Tibial nerve (tissue), 4 donors: ENCODE measurements at regions not wholly inside any gene's neighbourhood (a gene's known extent, or its start where the extent isn't known, plus 50 kb on each side); places are given as distances from the start of the nearest gene placed in this dataset.

ENCODE experiments used
- DNase-seq, 2 donors: peaks; one replicate each; pipeline ENCODE4 v3.0.0-alpha.2; 2019; ENCODE audit warnings: low spot score in 2 of 2
- H3K27ac ChIP-seq, 4 donors: fragments of 200-600 bp; sonication (generic) in 3 of 4; one replicate each; pipeline ENCODE4 v1.5.1; 2017 to 2019; ENCODE audit warnings: mild to moderate bottlenecking in 1 of 4
- H3K27me3 ChIP-seq, 2 donors: fragments of 200-600 bp; sonication (generic) in 1 of 2; one replicate each; pipeline versions ENCODE4 v1.5.1 to v1.6.0; 2017 to 2019
- H3K36me3 ChIP-seq, 3 donors: fragments of 200-600 bp; sonication (generic); one replicate each; pipeline ENCODE4 v1.5.1; 2018 to 2019
- H3K4me1 ChIP-seq, 4 donors: fragments of 200-600 bp; sonication (generic) in 3 of 4; one replicate each; pipeline ENCODE4 v1.5.1; 2017 to 2019
- H3K4me3 ChIP-seq, 4 donors: fragments of 200-600 bp; sonication (generic) in 3 of 4; one replicate each; pipeline ENCODE4 v1.5.1; 2017 to 2019; ENCODE audit warnings: mild to moderate bottlenecking in 1 of 4, moderate library complexity in 1 of 4
- H3K9me3 ChIP-seq, 4 donors: fragments of 200-600 bp; sonication (generic) in 3 of 4; one replicate each; pipeline ENCODE4 v1.5.1; 2017 to 2019
- EP300 ChIP-seq, 2 donors: sonication (generic); formaldehyde crosslinking; IDR thresholded peaks; one replicate each; pipeline ENCODE4 v1.6.1; 2017; ENCODE audit warnings: antibody characterized with exemption in 2 of 2, mild to moderate bottlenecking in 1 of 2
- POLR2A ChIP-seq, 2 donors: fragments of 450-650 bp; IDR thresholded peaks; one replicate each; pipeline ENCODE4 v1.6.1; 2017; ENCODE audit warnings: antibody characterized with exemption in 2 of 2, mild to moderate bottlenecking in 2 of 2, moderate library complexity in 2 of 2
- WGBS, 2 donors: methylation state at CpG; one replicate each; pipeline ENCODE4 v1.1.5; 2018; 5-methylcytosine and 5-hydroxymethylcytosine counted together
- TF ChIP-seq, protein P1 (sequence below), 5 experiments: fragments of 200-600 bp in 3 of 5; fragments of 450-650 bp in 2 of 5; sonication (generic) in 3 of 5; IDR thresholded peaks; one replicate each; pipeline ENCODE4 v1.5.1; 2016 to 2019; ENCODE audit warnings: antibody characterized with exemption in 5 of 5, mild to moderate bottlenecking in 3 of 5, moderate library complexity in 2 of 5

DNA sequence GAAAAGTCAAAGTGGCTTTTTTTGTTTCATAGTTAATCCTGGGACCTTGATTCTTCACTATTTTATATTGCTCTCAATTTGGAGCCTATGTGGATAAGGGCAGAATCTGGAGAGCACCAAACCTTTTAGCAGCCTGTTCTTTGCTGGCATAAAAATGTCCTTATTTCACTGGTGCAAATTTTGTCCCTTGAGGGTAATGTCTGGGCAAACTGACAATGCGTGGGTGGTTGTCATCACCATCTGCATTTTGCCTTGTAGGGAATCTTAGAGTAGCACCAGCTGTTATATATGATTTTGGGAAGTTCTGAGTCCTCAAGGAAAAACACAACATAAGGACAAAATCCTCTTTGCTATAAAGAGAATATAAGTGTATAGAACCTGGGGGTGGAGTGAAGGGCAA lies 336.9 kb upstream of the HTR2A start:
- DNase-seq, result no peak
- TF ChIP-seq EP300 (IDR thresholded peaks at IDR 0.05) (no peak), POLR2A (IDR thresholded peaks at IDR 0.05) (no peak)
- TF ChIP-seq, protein P1, sequence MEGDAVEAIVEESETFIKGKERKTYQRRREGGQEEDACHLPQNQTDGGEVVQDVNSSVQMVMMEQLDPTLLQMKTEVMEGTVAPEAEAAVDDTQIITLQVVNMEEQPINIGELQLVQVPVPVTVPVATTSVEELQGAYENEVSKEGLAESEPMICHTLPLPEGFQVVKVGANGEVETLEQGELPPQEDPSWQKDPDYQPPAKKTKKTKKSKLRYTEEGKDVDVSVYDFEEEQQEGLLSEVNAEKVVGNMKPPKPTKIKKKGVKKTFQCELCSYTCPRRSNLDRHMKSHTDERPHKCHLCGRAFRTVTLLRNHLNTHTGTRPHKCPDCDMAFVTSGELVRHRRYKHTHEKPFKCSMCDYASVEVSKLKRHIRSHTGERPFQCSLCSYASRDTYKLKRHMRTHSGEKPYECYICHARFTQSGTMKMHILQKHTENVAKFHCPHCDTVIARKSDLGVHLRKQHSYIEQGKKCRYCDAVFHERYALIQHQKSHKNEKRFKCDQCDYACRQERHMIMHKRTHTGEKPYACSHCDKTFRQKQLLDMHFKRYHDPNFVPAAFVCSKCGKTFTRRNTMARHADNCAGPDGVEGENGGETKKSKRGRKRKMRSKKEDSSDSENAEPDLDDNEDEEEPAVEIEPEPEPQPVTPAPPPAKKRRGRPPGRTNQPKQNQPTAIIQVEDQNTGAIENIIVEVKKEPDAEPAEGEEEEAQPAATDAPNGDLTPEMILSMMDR (IDR thresholded peaks at IDR 0.05), result no peak
- 64 to 67% methylated on average over 1 of the region's 1 CpG for WGBS, 2 donors
- H3K4me3 ChIP-seq, result no peak overlapping the region
- H3K27me3 ChIP-seq, result no peaks in the 10 kb centered on the region
- no peak overlapping the region for H3K27ac ChIP-seq
- peaks cover 0 to 18% (median 5%) of the 10 kb centered on the region in 4 donors for H3K9me3 ChIP-seq
- H3K36me3 ChIP-seq, result no peaks in the 10 kb centered on the region
- H3K4me1 ChIP-seq, result no peaks in the 10 kb centered on the region

DNA sequence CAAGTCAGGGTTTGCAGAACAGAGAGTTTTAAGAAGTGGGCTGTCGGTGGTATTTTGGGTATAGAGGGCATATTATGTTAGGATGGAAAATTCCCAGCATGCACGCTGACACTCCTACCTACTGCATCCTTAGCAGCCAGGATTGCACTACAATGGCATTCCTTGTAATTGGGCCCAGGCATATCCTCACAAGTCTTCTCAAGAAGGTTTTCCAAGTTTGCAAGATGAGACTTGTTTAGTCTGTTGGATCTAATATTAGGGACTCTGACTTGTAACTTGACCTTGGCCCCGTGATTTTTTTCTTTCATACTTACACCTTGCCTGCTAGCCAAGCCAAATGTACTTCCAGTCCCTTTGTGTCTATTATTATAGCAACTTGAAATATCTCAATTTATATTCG lies 335.7 kb upstream of the HTR2A start:
- no peaks in the 10 kb centered on the region for H3K36me3 ChIP-seq
- no peak overlapping the region for H3K27ac ChIP-seq
- peaks cover 0 to 18% (median 5%) of the 10 kb centered on the region in 4 donors for H3K9me3 ChIP-seq
- H3K4me3 ChIP-seq, result no peak overlapping the region
- WGBS, 2 donors, result 72 to 78% methylated on average over 4 of the region's 4 CpGs
- H3K27me3 ChIP-seq, result no peaks in the 10 kb centered on the region
- TF ChIP-seq POLR2A (IDR thresholded peaks at IDR 0.05) (no peak), EP300 (IDR thresholded peaks at IDR 0.05) (no peak)
- TF ChIP-seq, protein P1 (IDR thresholded peaks at IDR 0.05), result no peak
- no peak for DNase-seq
- no peaks in the 10 kb centered on the region for H3K4me1 ChIP-seq

DNA sequence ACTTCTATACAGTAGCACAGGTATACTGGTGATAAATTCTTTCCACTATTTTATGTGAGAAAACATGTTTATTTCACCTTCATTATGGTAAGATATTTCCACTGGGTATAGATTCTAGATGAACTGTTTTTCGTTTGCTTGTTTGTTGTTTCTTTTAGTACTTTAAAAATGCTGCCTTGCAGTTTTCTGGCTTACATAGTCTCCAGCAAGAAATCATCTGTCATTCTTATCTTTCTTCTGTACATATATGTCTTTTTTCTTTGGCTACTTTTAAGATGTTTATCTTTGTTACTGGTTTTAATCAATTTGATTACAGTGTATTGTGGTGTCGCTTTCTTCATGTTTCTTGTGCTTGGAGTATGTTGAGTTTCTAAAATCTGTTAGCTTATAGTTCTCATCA lies 333.3 kb upstream of the HTR2A start:
- Histone ChIP-seq H3K4me1 (no peaks in the 10 kb centered on the region), H3K27ac (no peak overlapping the region), H3K9me3 (peaks cover 0 to 18% (median 5%) of the 10 kb centered on the region in 4 donors), H3K36me3 (no peaks in the 10 kb centered on the region), H3K27me3 (no peaks in the 10 kb centered on the region), H3K4me3 (no peak overlapping the region)
- 71 to 81% methylated on average over 2 of the region's 2 CpGs for WGBS, 2 donors
- no peak for TF ChIP-seq EP300 (IDR thresholded peaks at IDR 0.05)
- TF ChIP-seq, protein P1 (IDR thresholded peaks at IDR 0.05), result no peak
- TF ChIP-seq POLR2A (IDR thresholded peaks at IDR 0.05), result no peak
- no peak for DNase-seq

DNA sequence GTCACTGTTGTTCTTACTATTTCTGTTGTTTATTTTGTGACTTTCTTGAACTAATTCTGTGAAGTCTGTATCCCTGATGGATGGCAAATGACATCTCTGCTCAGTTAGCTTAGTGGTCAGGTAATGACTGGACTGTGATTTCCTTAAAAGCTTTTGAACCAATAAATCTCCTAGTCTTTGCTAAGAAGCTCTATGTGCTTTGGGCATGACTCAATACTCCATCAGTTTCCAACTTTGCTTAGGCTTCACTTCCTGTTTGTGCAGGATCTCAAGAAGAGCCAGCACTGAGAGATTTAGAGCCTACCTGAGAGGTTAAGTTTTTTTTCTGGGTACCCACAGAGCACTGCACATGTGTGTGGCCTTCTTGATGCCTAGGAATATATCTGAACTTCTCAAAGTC lies 329.7 kb upstream of the HTR2A start:
- no peak overlapping the region for H3K27ac ChIP-seq
- no peak overlapping the region for H3K4me3 ChIP-seq
- TF ChIP-seq, protein P1 (IDR thresholded peaks at IDR 0.05), result no peak
- TF ChIP-seq EP300 (IDR thresholded peaks at IDR 0.05), result no peak
- H3K27me3 ChIP-seq, result no peaks in the 10 kb centered on the region
- no peaks in the 10 kb centered on the region for H3K4me1 ChIP-seq
- DNase-seq, result no peak
- H3K9me3 ChIP-seq, result peaks cover 0 to 18% (median 5%) of the 10 kb centered on the region in 4 donors
- H3K36me3 ChIP-seq, result no peaks in the 10 kb centered on the region

DNA sequence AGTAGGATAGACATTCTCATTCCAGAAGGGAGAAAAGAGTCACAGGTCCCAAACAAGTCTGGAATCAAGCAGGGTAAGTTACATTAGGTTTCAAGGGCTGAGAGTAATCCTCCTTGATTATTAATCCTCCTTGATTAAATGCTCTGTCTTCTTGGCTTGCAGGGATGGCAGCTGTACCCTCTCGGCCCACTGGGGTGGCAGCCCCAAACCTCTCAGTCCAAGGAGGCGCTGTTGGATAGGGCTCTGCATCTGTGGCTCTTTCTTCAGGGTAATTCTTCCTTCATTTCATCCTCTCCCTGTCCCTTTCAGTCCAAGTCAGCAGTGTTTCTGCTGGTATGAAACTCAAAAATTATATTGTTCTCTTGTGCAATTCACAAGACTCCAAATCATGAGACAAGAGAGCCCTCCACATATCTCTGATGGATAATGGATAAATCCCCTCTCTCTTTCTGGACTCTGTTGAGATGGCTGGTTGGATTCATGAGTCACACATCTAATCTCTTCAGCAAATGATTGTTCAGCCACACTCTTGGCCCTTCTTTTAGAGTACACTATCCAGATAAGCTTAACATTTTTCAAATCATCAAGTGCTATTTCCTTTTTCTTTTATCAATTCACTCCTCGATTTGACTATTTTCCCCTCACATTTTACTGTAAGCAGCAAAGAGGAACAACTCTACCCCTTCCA lies 323.7 kb upstream of the HTR2A start:
- Histone ChIP-seq H3K4me1 (no peaks in the 10 kb centered on the region), H3K36me3 (no peaks in the 10 kb centered on the region), H3K9me3 (no peaks in the 10 kb centered on the region), H3K27me3 (no peaks in the 10 kb centered on the region), H3K27ac (no peak overlapping the region), H3K4me3 (no peak overlapping the region)
- WGBS, 2 donors, result 83 to 89% methylated on average over 3 of the region's 3 CpGs
- DNase-seq, result no peak
- TF ChIP-seq POLR2A (IDR thresholded peaks at IDR 0.05), result no peak

DNA sequence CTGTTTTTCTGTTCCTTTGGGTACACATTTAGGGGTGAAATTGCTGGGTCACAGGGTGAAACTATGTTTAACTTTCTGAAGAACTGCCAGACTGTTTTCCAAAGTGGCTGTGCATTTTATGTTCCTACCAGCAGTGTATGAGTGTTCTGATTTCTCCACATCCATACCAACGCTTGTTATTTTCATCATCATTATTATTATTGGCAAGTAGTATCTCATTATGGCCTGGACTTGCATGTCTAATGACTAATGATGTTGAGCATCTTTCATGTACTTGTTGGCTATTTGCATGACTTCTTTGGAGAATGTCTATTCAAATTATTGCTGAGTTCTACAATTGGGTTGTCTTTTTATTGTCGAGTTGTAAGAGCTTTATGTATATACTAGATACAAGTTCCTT lies 321.8 kb upstream of the HTR2A start:
- H3K4me1 ChIP-seq, result no peaks in the 10 kb centered on the region
- no peak overlapping the region for H3K27ac ChIP-seq
- H3K27me3 ChIP-seq, result no peaks in the 10 kb centered on the region
- H3K36me3 ChIP-seq, result no peaks in the 10 kb centered on the region
- H3K4me3 ChIP-seq, result no peak overlapping the region
- TF ChIP-seq, protein P1 (IDR thresholded peaks at IDR 0.05), result no peak
- no peak for TF ChIP-seq POLR2A (IDR thresholded peaks at IDR 0.05)
- TF ChIP-seq EP300 (IDR thresholded peaks at IDR 0.05), result no peak
- 83 to 84% methylated on average over 2 of the region's 2 CpGs for WGBS, 2 donors
- no peaks in the 10 kb centered on the region for H3K9me3 ChIP-seq
- no peak for DNase-seq
